ENCODE measurements at regions not wholly inside any gene's neighbourhood (a gene's known extent, or its start where the extent isn't known, plus 50 kb on each side); places are given as distances from the start of the nearest gene placed in this dataset.

DNA sequence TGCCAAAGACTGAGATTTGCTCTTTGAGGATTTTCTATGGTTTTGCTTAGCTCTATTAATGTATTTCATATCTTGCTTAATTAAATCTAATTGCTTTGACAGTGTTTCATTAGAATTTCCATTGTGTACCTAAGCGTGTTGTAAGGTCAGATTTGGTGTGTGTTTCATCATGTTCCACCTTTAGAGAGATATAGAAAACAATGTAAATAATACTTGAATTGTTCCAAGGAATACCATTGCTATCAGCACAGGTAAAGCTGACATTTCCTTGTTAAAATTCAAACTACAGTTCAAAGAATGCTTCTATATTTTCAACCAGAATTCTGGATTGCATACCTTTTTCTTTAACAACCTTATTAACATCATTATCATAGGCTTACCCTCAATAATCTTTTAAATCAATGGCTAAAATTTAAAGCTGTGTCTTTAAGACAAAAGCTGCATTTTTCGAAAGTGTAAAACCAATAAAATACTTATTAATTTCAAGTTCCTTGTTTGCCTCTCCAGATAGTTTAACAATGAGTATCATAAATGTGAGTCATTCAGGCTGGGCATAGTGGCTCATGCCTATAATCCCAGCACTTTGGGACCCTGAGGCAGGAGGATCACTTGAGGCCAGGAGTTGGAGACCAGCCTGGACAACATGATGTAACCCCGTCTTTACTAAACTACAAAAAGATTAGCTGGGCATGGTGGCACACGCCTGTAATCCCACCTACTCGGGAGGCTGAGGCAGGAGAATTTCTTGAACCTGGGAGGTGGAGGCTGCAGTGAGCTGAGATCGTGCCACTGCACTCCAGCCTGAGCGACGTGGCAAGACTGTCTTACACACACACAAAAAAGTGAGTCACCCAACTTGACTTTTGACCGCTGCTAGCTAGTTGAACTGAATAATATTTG, 188.0 kb upstream of the PKDCC start:
- Histone ChIP-seq H3K9me3 (ENCODE audit: low read depth, low read length, poor library complexity, severe bottlenecking) (no peaks in the 10 kb centered on the region), H3K4me3 (ENCODE audit: low read depth, low read length, poor library complexity, severe bottlenecking) (no peak overlapping the region), H3K27ac (ENCODE audit: low read depth, low read length, poor library complexity, severe bottlenecking) (no peak overlapping the region), H3K36me3 (ENCODE audit: insufficient read depth, low read length, poor library complexity, severe bottlenecking) (no peaks in the 10 kb centered on the region), H3K27me3 (replicated peaks; ENCODE audit: insufficient read depth, low read depth, low read length, poor library complexity) (no peaks in the 10 kb centered on the region), H3K4me1 (ENCODE audit: insufficient read depth, low read length, poor library complexity, severe bottlenecking) (no peaks in the 10 kb centered on the region)
- POLR2A ChIA-PET (ENCODE audit: low non-redundant PET), result no interaction called here
- CTCF ChIA-PET, result no interaction called here
- no peak for DNase-seq (ENCODE audit: low spot score)
- intact Hi-C loops (cut with micrococcal nuclease; ENCODE audit: unreplicated experiment), result loop anchor here (10.0 kb wide), 1 partner anchor 805 kb away; no protein-coding TSS in a partner anchor
- TF ChIP-seq EZH2 (IDR thresholded peaks at IDR 0.05; ENCODE audit: borderline replicate concordance, low read depth, low read length, poor library complexity, severe bottlenecking) (no peak), CTCF (conservative IDR thresholded peaks at IDR 0.05; ENCODE audit: low read depth, low read length) (no peak)
- BruUV-seq (replicated peaks), result no TSS peak

GRCh38 chr2:41863062-41863461, 184.8 kb upstream of the PKDCC start:
- ChIA-PET CTCF (no interaction called here), POLR2A (ENCODE audit: low non-redundant PET) (no interaction called here)
- no peaks in the 10 kb centered on the region for H3K9me3 ChIP-seq (ENCODE audit: low read depth, low read length, poor library complexity, severe bottlenecking)
- H3K4me3 ChIP-seq (ENCODE audit: low read depth, low read length, poor library complexity, severe bottlenecking), result no peak overlapping the region
- no peak overlapping the region for H3K27ac ChIP-seq (ENCODE audit: low read depth, low read length, poor library complexity, severe bottlenecking)
- intact Hi-C loops (cut with micrococcal nuclease; ENCODE audit: unreplicated experiment), result no loop called here
- no peaks in the 10 kb centered on the region for H3K27me3 ChIP-seq (replicated peaks; ENCODE audit: insufficient read depth, low read depth, low read length, poor library complexity)
- DNase-seq (ENCODE audit: low spot score), result no peak
- no peaks in the 10 kb centered on the region for H3K36me3 ChIP-seq (ENCODE audit: insufficient read depth, low read length, poor library complexity, severe bottlenecking)
- peaks cover 12% of the 10 kb centered on the region for H3K4me1 ChIP-seq (ENCODE audit: insufficient read depth, low read length, poor library complexity, severe bottlenecking)
- no peak for TF ChIP-seq EZH2 (IDR thresholded peaks at IDR 0.05; ENCODE audit: borderline replicate concordance, low read depth, low read length, poor library complexity, severe bottlenecking)
- TF ChIP-seq CTCF (conservative IDR thresholded peaks at IDR 0.05; ENCODE audit: low read depth, low read length), result no peak
- no TSS peak for BruUV-seq (replicated peaks)

DNA sequence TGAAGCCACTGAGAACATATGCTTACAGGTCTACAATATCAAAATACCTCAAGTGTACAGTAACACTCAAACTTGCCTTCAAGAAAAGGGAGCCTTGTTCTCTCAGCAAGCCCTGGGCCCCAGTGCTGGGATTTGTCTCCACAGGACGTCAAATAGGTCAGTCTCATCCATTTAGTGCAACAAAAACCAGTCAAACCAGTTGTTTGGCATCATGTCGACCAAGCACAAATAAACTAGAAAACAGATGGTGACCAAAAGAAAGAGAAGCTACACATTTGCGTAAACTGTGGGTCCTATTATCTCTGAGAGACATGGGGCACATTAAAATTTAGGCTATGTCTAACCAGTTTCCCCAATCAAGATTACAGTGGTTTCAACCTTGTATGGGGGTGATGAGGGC, 182.6 kb upstream of the PKDCC start:
- Histone ChIP-seq H3K9me3 (ENCODE audit: low read depth, low read length, poor library complexity, severe bottlenecking) (no peaks in the 10 kb centered on the region), H3K4me1 (ENCODE audit: insufficient read depth, low read length, poor library complexity, severe bottlenecking) (peaks cover 20% of the 10 kb centered on the region), H3K36me3 (ENCODE audit: insufficient read depth, low read length, poor library complexity, severe bottlenecking) (no peaks in the 10 kb centered on the region), H3K27me3 (replicated peaks; ENCODE audit: insufficient read depth, low read depth, low read length, poor library complexity) (no peaks in the 10 kb centered on the region), H3K27ac (ENCODE audit: low read depth, low read length, poor library complexity, severe bottlenecking) (no peak overlapping the region), H3K4me3 (ENCODE audit: low read depth, low read length, poor library complexity, severe bottlenecking) (no peak overlapping the region)
- intact Hi-C loops (cut with micrococcal nuclease; ENCODE audit: unreplicated experiment), result loop anchor here (5.0 kb wide), 2 partner anchors 77 to 462 kb away; no protein-coding TSS in a partner anchor
- POLR2A ChIA-PET (ENCODE audit: low non-redundant PET), result no interaction called here
- TF ChIP-seq EZH2 (IDR thresholded peaks at IDR 0.05; ENCODE audit: borderline replicate concordance, low read depth, low read length, poor library complexity, severe bottlenecking) (no peak), CTCF (conservative IDR thresholded peaks at IDR 0.05; ENCODE audit: low read depth, low read length) (no peak)
- CTCF ChIA-PET, result no interaction called here
- no peak for DNase-seq (ENCODE audit: low spot score)
- BruUV-seq (replicated peaks), result no TSS peak

All from A673 (cell line).